HFF-Myc (cell line): ENCODE measurements at regions not wholly inside any gene's neighbourhood (a gene's known extent, or its start where the extent isn't known, plus 50 kb on each side); places are given as distances from the start of the nearest gene placed in this dataset.
"Not testable (repeated sequence)": the region's sequence is repeated elsewhere in the genome, so short reads cannot be mapped to it uniquely, and the experiment has no call there.

Experiments
- DNase-seq: peaks from one replicate; pipeline ENCODE4 v3.0.0-alpha.2; 2011; ENCODE audit warnings: low read depth; ENCODE audit errors: extremely low read depth
- H3K4me3 ChIP-seq: replicated peaks from 2 replicates; pipeline ENCODE4 v1.5.1; 2011; ENCODE audit warnings: low read depth, mild to moderate bottlenecking, control low read depth, low read length
- CTCF ChIP-seq: IDR thresholded peaks from 2 replicates; pipeline ENCODE4 v1.5.1; 2012; ENCODE audit warnings: mild to moderate bottlenecking, low read depth, low read length, control low read depth; ENCODE audit errors: missing control alignments

- no peak for TF ChIP-seq CTCF
- H3K4me3 ChIP-seq: no peak overlapping the region
- DNase-seq: no peak
Measured at GRCh38 chr16:29303520-29303919, 103.0 kb downstream of the NPIPB11 start.

GRCh38 chr16:29302976-29303375 is 103.5 kb downstream of the NPIPB11 start:
- no peak overlapping the region for H3K4me3 ChIP-seq
- no peak for DNase-seq
- TF ChIP-seq CTCF: no peak

GRCh38 chr16:29302433-29302832 is 104.1 kb downstream of the NPIPB11 start:
- H3K4me3 ChIP-seq, DNase-seq: not testable (repeated sequence)

- not testable (repeated sequence) for DNase-seq, H3K4me3 ChIP-seq
Measured at GRCh38 chr16:29301662-29302285, 104.7 kb downstream of the NPIPB11 start.

- DNase-seq, H3K4me3 ChIP-seq: not testable (repeated sequence)
Measured at GRCh38 chr16:29300541-29301535, 105.7 kb downstream of the NPIPB11 start.

- DNase-seq, H3K4me3 ChIP-seq: not testable (repeated sequence)
Measured at GRCh38 chr16:29300030-29300491, 106.5 kb downstream of the NPIPB11 start.

- not testable (repeated sequence) for DNase-seq, H3K4me3 ChIP-seq
Measured at GRCh38 chr16:29298997-29299396, 107.5 kb downstream of the NPIPB11 start.

- DNase-seq, H3K4me3 ChIP-seq: not testable (repeated sequence)
Measured at GRCh38 chr16:29298307-29298706, 108.2 kb downstream of the NPIPB11 start.

- DNase-seq, H3K4me3 ChIP-seq: not testable (repeated sequence)
Measured at GRCh38 chr16:29297809-29298177, 108.7 kb downstream of the NPIPB11 start.

GRCh38 chr16:29297144-29297808 is 109.2 kb downstream of the NPIPB11 start:
- not testable (repeated sequence) for DNase-seq, H3K4me3 ChIP-seq

GRCh38 chr16:29296176-29296575 is 110.3 kb downstream of the NPIPB11 start:
- DNase-seq, H3K4me3 ChIP-seq: not testable (repeated sequence)

GRCh38 chr16:29294951-29295795 is 111.3 kb downstream of the NPIPB11 start:
- not testable (repeated sequence) for DNase-seq, H3K4me3 ChIP-seq

GRCh38 chr16:29294400-29294933 is 112.0 kb downstream of the NPIPB11 start:
- not testable (repeated sequence) for DNase-seq, H3K4me3 ChIP-seq

GRCh38 chr16:29293545-29293944 is 113.0 kb downstream of the NPIPB11 start:
- not testable (repeated sequence) for H3K4me3 ChIP-seq, DNase-seq
